NCI-H82 treated with DMSO at 0.1 percent for 48 hours (cell line): ENCODE measurements at regions not wholly inside any gene's neighbourhood (a gene's known extent, or its start where the extent isn't known, plus 50 kb on each side); places are given as distances from the start of the nearest gene placed in this dataset.

Experiments
- DNase-seq: peaks from one replicate; lab custom pipeline; 2025; ENCODE audit not compliant: unreplicated experiment; lab: John Stamatoyannopoulos, UW

DNA sequence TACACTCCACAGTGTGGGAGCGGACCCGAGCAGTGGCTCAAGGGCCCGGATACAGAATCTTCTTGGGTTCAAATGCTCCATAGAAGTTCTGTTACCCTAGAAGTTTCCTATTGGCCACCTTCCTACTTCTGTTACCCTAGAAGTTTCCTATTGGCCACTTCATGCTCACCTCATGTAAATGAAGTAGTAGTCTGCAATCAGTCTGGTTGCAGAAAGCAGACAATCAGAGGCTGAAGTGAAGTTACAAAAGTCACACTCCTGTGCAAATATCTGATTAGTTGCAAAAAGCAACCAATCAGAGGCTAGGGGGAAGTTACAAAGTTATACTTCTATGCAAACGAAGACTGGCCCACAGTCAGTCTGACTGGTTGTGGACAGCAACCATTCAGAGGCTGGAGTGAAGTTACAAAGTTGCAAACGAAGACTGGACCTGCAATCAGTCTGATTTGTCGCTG, 77.8 kb upstream of the CPNE8 start:
- DNase-seq = no peak

DNA sequence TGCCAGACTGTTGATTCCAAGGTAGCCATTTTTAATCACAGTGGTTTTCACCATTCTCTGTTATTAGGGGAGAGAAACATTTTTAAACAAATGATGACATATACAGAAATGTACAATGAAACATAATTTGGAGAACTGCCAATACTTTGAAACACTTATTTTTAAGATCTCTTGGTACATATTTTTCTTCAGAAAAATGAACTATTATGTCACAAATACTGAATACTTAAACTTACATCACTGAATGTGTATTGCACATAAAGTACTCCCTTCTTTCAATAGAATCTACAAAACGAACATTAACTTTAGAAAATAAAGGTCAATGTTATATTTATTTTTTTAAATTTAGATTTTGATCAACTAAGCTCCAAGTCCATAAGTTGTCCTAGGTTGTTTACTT, 71.7 kb upstream of the CPNE8 start:
- DNase-seq = no peak

DNA sequence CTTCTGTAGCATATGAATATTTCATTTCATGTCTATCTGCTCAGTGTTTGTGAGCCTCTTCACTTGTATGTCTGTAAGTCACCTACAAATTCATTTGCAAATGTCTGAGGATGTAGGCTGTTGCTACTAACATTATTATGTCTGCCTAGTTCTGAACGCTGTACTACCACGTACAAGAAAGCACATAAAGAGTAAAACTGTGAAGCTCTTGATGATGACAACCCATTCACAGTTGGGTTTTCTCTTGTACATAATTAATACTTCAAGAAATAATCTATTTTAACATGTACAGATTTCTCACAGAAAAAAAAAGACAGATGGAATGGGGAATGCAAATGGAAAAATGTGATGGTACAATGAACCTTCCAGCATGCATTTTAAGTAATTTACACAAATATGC, 64.3 kb upstream of the CPNE8 start:
- DNase-seq = no peak

DNA sequence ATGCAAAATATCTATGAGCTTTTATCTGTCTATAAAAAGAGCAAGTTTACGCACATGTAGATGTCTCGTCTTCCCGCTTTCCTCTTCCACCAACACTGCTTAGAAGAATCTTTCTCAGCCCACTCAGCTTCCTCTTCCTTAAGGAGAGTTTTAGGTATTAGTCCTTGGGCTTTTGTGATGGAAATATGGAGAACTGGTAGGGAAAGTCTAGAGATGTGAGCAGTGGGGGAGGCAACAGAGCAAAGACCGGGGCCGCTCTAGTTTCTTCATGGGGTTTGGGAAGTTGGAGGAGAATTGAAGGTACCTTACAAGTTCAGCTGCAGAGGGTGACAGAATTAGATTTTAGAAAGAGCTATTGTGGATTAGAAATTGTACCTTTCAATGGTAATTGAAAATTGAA, 56.3 kb upstream of the CPNE8 start:
- DNase-seq = no peak

DNA sequence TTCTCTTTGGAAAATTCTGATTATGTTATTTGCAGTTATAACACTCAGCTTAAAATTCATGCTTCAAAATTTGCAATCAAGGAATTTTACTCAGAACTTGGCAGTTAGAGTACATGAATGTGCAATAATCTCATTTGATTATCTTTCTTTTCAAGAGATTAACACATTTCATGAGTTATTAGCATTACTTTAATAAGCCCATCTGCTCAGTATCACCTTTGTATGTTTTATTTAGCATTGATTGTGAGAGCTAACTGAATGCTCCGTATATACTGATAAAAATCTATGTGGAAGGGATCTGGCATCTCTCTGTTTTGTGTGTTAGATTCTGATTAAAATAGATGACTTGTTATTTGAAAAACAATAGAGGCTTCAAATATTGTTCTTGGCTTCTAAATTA, 55.6 kb upstream of the CPNE8 start:
- no peak for DNase-seq

DNA sequence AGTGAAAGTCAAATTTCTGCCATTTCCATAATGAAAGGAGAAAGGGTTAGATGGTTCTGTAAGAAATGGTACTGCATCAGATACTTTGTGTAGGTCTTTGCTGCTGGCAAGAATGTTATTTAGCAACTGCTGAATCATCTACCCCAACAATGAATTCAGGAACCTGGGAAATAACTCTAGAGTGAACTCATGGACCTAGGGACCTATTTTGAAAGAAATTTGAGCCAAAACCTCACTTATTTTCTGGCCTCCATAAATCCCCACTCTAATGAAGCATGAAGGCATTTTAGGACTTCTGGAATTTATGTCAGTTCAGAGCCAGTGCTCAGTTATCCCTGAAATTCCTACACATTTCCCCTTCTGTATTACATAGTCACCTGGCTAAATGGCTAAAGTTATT, 50.9 kb upstream of the CPNE8 start:
- DNase-seq = no peak
